Astrocyte of the spinal cord (primary cell): ENCODE measurements at regions not wholly inside any gene's neighbourhood (a gene's known extent, or its start where the extent isn't known, plus 50 kb on each side); places are given as distances from the start of the nearest gene placed in this dataset.
"Not testable (repeated sequence)": the region's sequence is repeated elsewhere in the genome, so short reads cannot be mapped to it uniquely, and the experiment has no call there.

Source experiments
- DNase-seq: peaks from one replicate; pipeline ENCODE4 v3.0.0; 2011; ENCODE audit warnings: low read depth, low spot score
- H3K4me3 ChIP-seq: 2 replicates; pipeline ENCODE4 v1.5.1; 2011; ENCODE audit warnings: low read depth, mild to moderate bottlenecking, low read length, moderate library complexity
- in situ Hi-C: cut with HindIII; loops from 2 replicates; pipeline ENCODE4 v1.10.0; 2017; ENCODE audit warnings: low sequenced_read_pairs
- TF ChIP-seq, protein P1 (sequence below): IDR thresholded peaks from 2 replicates; pipeline ENCODE4 v1.5.1; 2012; ENCODE audit warnings: low read depth, mild to moderate bottlenecking, low read length, inconsistent platforms

DNA sequence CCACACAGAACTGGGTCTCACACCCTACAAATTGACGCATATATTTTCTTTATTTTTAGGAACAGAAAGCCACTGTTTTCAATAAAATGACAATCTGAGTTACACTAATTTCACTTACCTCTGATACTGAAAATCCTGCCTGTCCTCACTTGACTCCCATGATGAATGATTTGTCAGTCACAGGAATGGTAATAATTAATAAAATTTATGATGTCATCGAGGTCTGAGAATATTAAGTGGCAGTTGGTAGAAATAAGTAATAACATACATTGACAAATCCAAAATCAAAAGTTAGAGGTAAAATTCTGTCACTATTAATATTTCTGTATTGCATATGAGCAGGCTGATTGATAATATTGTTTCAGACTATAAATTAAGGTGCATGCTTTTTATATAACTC, 418.7 kb upstream of the RGS18 start:
- no peak overlapping the region for H3K4me3 ChIP-seq
- no peak for DNase-seq
- TF ChIP-seq, protein P1, sequence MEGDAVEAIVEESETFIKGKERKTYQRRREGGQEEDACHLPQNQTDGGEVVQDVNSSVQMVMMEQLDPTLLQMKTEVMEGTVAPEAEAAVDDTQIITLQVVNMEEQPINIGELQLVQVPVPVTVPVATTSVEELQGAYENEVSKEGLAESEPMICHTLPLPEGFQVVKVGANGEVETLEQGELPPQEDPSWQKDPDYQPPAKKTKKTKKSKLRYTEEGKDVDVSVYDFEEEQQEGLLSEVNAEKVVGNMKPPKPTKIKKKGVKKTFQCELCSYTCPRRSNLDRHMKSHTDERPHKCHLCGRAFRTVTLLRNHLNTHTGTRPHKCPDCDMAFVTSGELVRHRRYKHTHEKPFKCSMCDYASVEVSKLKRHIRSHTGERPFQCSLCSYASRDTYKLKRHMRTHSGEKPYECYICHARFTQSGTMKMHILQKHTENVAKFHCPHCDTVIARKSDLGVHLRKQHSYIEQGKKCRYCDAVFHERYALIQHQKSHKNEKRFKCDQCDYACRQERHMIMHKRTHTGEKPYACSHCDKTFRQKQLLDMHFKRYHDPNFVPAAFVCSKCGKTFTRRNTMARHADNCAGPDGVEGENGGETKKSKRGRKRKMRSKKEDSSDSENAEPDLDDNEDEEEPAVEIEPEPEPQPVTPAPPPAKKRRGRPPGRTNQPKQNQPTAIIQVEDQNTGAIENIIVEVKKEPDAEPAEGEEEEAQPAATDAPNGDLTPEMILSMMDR: no peak
- in situ Hi-C loops: no loop called here

DNA sequence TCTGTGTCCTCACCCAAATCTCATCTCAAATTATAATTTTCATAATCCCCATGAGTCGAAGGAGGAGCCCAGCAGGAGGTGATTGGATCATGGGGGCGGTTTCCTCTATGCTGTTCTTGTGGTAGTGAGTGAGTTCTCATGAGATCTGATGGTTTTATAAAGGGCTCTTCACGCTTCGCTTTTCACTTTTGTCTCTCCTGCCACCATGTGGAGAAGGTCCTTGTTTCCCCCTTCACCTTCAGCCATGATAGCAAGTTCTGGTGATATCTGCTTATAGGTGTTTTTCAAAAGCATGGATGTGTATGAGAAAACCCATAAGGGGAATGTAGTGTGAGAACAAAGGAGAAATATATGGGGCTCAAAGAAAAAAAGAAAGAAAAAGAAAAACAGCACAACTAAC, 405.9 kb upstream of the RGS18 start:
- in situ Hi-C loops: no loop called here
- DNase-seq: no peak
- TF ChIP-seq, protein P1: no peak
- H3K4me3 ChIP-seq: no peak overlapping the region

DNA sequence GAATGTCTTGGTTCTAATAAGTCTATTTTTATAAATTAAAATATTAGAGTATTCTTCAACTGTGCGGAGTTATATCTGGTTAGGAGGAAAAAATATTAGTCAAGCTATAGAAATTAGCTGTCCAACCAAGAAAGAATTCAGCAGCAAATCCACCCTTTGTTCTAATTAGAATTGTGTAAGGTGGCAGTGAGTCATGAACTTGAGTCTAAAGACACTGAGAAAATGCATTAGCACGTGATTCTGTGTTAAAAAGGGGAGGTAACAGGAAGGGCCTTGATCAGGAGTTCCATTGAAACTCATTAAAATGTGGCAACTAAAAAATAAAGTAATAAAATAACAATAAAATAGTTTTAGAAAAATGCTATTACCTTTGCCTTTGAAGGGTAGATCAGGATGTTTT, 398.2 kb upstream of the RGS18 start:
- DNase-seq: no peak
- no peak overlapping the region for H3K4me3 ChIP-seq
- TF ChIP-seq, protein P1: no peak
- in situ Hi-C loops: no loop called here

DNA sequence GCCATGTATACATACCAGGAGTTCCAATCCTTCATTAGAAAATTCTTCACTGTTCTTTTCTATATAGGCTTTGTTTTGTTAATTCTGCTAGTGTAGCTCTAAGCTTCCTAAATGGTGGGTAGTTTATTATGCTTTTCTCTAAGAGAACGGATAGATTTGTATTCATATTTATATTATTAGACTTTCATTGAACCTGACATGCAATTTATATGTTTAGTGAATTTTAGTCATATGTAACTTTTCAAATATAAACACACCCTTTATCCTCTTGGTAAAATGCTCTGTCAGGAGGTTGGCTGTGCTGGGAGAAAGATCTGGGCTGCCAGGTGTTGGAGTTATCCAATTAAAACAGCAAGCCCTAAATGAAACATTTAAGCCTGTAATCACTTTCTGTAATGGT, 369.7 kb upstream of the RGS18 start:
- DNase-seq: no peak
- no peak overlapping the region for H3K4me3 ChIP-seq
- TF ChIP-seq, protein P1: no peak
- in situ Hi-C loops: no loop called here

DNA sequence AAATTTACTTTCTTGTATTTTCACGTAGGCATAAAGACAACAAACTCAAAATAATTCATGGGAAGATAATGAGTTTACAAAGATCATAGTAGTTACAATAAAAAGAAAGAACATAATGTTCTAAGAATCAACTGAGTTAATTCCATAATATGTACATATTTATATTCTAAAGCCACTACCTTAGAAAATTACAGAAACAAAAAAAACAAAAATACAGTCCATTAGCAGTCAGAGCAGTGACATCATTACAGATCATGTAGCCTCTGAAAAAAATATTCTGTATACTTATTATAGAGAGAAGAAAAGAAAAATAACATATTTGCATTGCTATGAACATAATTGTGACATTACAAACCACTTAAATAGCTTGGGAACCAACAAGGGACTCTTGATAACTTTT, 360.1 kb upstream of the RGS18 start:
- in situ Hi-C loops: no loop called here
- no peak overlapping the region for H3K4me3 ChIP-seq
- TF ChIP-seq, protein P1: no peak
- no peak for DNase-seq

DNA sequence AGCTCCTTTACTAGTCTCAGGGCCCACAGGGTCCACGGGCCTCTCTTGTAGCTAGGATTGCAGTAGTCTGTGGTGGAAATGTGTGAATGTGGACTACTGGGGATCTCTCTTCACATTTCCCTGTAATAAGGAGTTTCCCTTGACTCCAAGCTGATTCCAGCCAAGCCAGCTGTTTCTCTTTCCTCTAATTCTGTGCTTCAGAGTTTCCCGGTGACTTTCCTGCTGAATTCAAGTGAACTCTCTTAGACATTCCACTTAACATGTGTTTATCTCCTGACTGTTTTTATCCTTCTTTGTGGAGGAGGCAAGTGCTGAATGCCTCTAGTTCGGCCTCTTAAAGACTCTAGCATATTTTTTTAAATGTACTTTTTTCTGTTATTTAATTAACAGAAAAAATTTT, 354.0 kb upstream of the RGS18 start:
- in situ Hi-C loops: no loop called here
- TF ChIP-seq, protein P1: no peak
- H3K4me3 ChIP-seq: no peak overlapping the region
- DNase-seq: no peak

DNA sequence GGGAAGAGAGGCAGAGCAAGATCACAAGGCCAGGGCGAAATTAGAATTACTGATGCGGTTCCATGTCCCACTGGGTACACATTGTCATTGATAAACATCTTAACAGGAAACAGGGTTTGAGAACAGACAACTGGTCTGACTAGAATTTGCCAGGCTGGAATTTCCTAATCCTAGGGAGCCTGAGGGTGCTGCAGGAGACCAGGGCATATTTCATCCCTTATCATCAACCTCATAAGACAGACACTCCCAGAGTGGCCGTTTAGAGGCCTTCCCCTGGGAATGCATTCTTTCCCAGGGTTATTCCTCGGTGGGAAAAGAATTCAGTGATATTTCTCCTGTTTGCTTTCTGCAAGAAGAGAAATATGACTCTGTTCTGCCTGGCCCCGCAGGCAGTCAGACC, 344.7 kb upstream of the RGS18 start:
- in situ Hi-C loops, H3K4me3 ChIP-seq, DNase-seq: not testable (repeated sequence)
